HG02588 (cell line): ENCODE measurements at regions not wholly inside any gene's neighbourhood (a gene's known extent, or its start where the extent isn't known, plus 50 kb on each side); places are given as distances from the start of the nearest gene placed in this dataset.
"Not testable (repeated sequence)": the region's sequence is repeated elsewhere in the genome, so short reads cannot be mapped to it uniquely, and the experiment has no call there.

Experiments
- ATAC-seq: cut with Tn5 transposase; IDR thresholded peaks from one replicate; pipeline ENCODE4 v1.9.1; 2021; ENCODE audit warnings: mild to moderate bottlenecking, moderate library complexity; ENCODE audit not compliant: unreplicated experiment

GRCh38 chr5:12616093-12616492, 711.8 kb upstream of the CTNND2 start:
- ATAC-seq = no peak

- ATAC-seq = no peak
Observed at GRCh38 chr5:12615141-12615820, 711.0 kb upstream of the CTNND2 start.

GRCh38 chr5:12614608-12615007, 710.4 kb upstream of the CTNND2 start:
- ATAC-seq = no peak

GRCh38 chr5:12611132-12611531, 706.9 kb upstream of the CTNND2 start:
- ATAC-seq = no peak

- ATAC-seq = not testable (repeated sequence)
Observed at GRCh38 chr5:12607817-12608216, 703.6 kb upstream of the CTNND2 start.

GRCh38 chr5:12592228-12592627, 688.0 kb upstream of the CTNND2 start:
- ATAC-seq = no peak

- ATAC-seq = no peak
Observed at GRCh38 chr5:12586406-12586805, 682.2 kb upstream of the CTNND2 start.

GRCh38 chr5:12578803-12579202, 674.6 kb upstream of the CTNND2 start:
- ATAC-seq = not testable (repeated sequence)

GRCh38 chr5:12576953-12577352, 672.7 kb upstream of the CTNND2 start:
- ATAC-seq = not testable (repeated sequence)

- not testable (repeated sequence) for ATAC-seq
Observed at GRCh38 chr5:12574298-12575093, 670.2 kb upstream of the CTNND2 start.

- not testable (repeated sequence) for ATAC-seq
Observed at GRCh38 chr5:12573916-12574297, 669.7 kb upstream of the CTNND2 start.

- ATAC-seq = no peak
Observed at GRCh38 chr5:12570688-12571087, 666.4 kb upstream of the CTNND2 start.

GRCh38 chr5:12566441-12566840, 662.2 kb upstream of the CTNND2 start:
- no peak for ATAC-seq

GRCh38 chr5:12557012-12557411, 652.8 kb upstream of the CTNND2 start:
- no peak for ATAC-seq

- ATAC-seq = no peak
Observed at GRCh38 chr5:12526113-12526512, 621.9 kb upstream of the CTNND2 start.

- no peak for ATAC-seq
Observed at GRCh38 chr5:12522116-12522515, 617.9 kb upstream of the CTNND2 start.

- not testable (repeated sequence) for ATAC-seq
Observed at GRCh38 chr5:12504983-12505382, 600.7 kb upstream of the CTNND2 start.

GRCh38 chr5:12488161-12488560, 583.9 kb upstream of the CTNND2 start:
- no peak for ATAC-seq

GRCh38 chr5:12480487-12480886, 576.2 kb upstream of the CTNND2 start:
- no peak for ATAC-seq

- ATAC-seq = no peak
Observed at GRCh38 chr5:12477554-12477953, 573.3 kb upstream of the CTNND2 start.

GRCh38 chr5:12467799-12468198, 563.6 kb upstream of the CTNND2 start:
- no peak for ATAC-seq

GRCh38 chr5:12460493-12461261, 556.4 kb upstream of the CTNND2 start:
- no peak for ATAC-seq
